OCI-LY1 (cell line): ENCODE measurements at regions not wholly inside any gene's neighbourhood (a gene's known extent, or its start where the extent isn't known, plus 50 kb on each side); places are given as distances from the start of the nearest gene placed in this dataset.

Experiments used
- CTCF ChIP-seq: fragments of 200-600 bp; sonication (generic), shearing (Covaris generic); IDR thresholded peaks from 2 replicates; pipeline ENCODE4 v1.5.1; 2017; ENCODE audit warnings: mild to moderate bottlenecking, antibody characterized with exemption, low read length, moderate library complexity, mixed read lengths
- EZH2 ChIP-seq: fragments of 200-600 bp; sonication (generic), shearing (Covaris generic); IDR thresholded peaks from 2 replicates; pipeline ENCODE4 v1.8.0; 2017; ENCODE audit warnings: borderline replicate concordance, mixed run types, mild to moderate bottlenecking, antibody characterized with exemption, low read length, moderate library complexity, mixed read lengths

- TF ChIP-seq CTCF (no peak), EZH2 (no peak)
Measured at GRCh38 chr5:121698690-121699089, 153.0 kb upstream of the FTMT start.
